ENCODE measurements at regions not wholly inside any gene's neighbourhood (a gene's known extent, or its start where the extent isn't known, plus 50 kb on each side); places are given as distances from the start of the nearest gene placed in this dataset.

DNA sequence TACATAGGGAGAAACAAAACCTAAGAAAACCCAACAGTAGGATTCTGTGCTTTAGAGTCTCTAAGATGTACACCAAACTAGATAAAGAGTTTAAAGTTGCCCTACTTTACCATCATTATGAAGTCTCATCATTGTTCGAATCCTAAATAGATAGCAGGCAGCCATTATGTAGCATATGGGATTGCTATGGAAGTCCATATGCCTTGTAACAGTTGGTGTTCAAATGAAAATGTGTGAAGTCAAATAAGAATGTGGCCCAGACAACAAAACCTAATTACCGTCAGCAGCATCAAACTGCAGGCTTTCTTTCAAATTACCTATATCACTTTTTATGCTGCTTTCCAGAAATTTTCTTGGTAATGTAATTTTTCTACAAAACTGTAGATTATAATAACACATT, 1380.1 kb downstream of the GRIK2 start:
- TF ChIP-seq, protein P1, sequence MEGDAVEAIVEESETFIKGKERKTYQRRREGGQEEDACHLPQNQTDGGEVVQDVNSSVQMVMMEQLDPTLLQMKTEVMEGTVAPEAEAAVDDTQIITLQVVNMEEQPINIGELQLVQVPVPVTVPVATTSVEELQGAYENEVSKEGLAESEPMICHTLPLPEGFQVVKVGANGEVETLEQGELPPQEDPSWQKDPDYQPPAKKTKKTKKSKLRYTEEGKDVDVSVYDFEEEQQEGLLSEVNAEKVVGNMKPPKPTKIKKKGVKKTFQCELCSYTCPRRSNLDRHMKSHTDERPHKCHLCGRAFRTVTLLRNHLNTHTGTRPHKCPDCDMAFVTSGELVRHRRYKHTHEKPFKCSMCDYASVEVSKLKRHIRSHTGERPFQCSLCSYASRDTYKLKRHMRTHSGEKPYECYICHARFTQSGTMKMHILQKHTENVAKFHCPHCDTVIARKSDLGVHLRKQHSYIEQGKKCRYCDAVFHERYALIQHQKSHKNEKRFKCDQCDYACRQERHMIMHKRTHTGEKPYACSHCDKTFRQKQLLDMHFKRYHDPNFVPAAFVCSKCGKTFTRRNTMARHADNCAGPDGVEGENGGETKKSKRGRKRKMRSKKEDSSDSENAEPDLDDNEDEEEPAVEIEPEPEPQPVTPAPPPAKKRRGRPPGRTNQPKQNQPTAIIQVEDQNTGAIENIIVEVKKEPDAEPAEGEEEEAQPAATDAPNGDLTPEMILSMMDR (IDR thresholded peaks at IDR 0.05; ENCODE audit: low read depth, low read length, missing input control), result no peak
- no peak for TF ChIP-seq FOXA1 (IDR thresholded peaks at IDR 0.05)
- no peak for TF ChIP-seq EGR1 (IDR thresholded peaks at IDR 0.05; ENCODE audit: low read depth in 2 of 2)
- TF ChIP-seq SP1 (IDR thresholded peaks at IDR 0.05), result no peak
- TF ChIP-seq, protein P2, sequence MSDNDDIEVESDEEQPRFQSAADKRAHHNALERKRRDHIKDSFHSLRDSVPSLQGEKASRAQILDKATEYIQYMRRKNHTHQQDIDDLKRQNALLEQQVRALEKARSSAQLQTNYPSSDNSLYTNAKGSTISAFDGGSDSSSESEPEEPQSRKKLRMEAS (IDR thresholded peaks at IDR 0.05), result no peak
- no peak for TF ChIP-seq TAF1 (conservative IDR thresholded peaks at IDR 0.05)
- TF ChIP-seq RAD21 (IDR thresholded peaks at IDR 0.05), result no peak
- no peak for TF ChIP-seq GABPA (IDR thresholded peaks at IDR 0.05 in 1 of 2, conservative IDR thresholded peaks at IDR 0.05 in 1 of 2)

Data from liver (tissue), 3 donors.